Esophagus squamous epithelium (tissue), 4 donors: ENCODE measurements at regions not wholly inside any gene's neighbourhood (a gene's known extent, or its start where the extent isn't known, plus 50 kb on each side); places are given as distances from the start of the nearest gene placed in this dataset.

ENCODE experiments used
- POLR2A ChIP-seq, 4 donors: fragments of 450-650 bp; IDR thresholded peaks; one replicate each; pipeline ENCODE4 v1.6.1; 2017; ENCODE audit warnings: antibody characterized with exemption in 4 of 4, mild to moderate bottlenecking in 4 of 4, moderate library complexity in 3 of 4
- TF ChIP-seq, protein P1 (sequence below), 6 experiments: fragments of 450-650 bp in 4 of 6; fragments of 200-600 bp in 2 of 6; sonication (generic) in 2 of 6; IDR thresholded peaks; one replicate each; pipeline ENCODE4 v1.5.1; 2016 to 2019; ENCODE audit warnings: antibody characterized with exemption in 6 of 6, mild to moderate bottlenecking in 4 of 6, moderate library complexity in 4 of 6

GRCh38 chr7:119350334-119350733, 922.6 kb upstream of the KCND2 start:
- TF ChIP-seq, protein P1, sequence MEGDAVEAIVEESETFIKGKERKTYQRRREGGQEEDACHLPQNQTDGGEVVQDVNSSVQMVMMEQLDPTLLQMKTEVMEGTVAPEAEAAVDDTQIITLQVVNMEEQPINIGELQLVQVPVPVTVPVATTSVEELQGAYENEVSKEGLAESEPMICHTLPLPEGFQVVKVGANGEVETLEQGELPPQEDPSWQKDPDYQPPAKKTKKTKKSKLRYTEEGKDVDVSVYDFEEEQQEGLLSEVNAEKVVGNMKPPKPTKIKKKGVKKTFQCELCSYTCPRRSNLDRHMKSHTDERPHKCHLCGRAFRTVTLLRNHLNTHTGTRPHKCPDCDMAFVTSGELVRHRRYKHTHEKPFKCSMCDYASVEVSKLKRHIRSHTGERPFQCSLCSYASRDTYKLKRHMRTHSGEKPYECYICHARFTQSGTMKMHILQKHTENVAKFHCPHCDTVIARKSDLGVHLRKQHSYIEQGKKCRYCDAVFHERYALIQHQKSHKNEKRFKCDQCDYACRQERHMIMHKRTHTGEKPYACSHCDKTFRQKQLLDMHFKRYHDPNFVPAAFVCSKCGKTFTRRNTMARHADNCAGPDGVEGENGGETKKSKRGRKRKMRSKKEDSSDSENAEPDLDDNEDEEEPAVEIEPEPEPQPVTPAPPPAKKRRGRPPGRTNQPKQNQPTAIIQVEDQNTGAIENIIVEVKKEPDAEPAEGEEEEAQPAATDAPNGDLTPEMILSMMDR (IDR thresholded peaks at IDR 0.05): no peak
- TF ChIP-seq POLR2A (IDR thresholded peaks at IDR 0.05): no peak
